Gastroesophageal sphincter (tissue), 4 donors: ENCODE measurements at regions not wholly inside any gene's neighbourhood (a gene's known extent, or its start where the extent isn't known, plus 50 kb on each side); places are given as distances from the start of the nearest gene placed in this dataset.

Source experiments
- ATAC-seq: fragments of 150-250 bp; one replicate; pipeline ENCODE4 v1.9.1; 2016; ENCODE audit warnings: mild to moderate bottlenecking, moderate library complexity
- H3K27ac ChIP-seq, 4 donors: fragments of 200-600 bp; sonication (generic) in 3 of 4; 1 replicate in 3 of 4; 2 replicates in 1 of 4; pipeline ENCODE4 v1.5.1; 2016 to 2019
- H3K27me3 ChIP-seq: fragments of 200-600 bp; sonication (generic); one replicate; pipeline ENCODE4 v1.5.1; 2019
- H3K36me3 ChIP-seq, 2 donors: fragments of 200-600 bp; sonication (generic); one replicate each; pipeline ENCODE4 v1.5.1; 2019; ENCODE audit warnings: control low read depth in 1 of 2
- H3K4me1 ChIP-seq, 3 donors: fragments of 200-600 bp; sonication (generic); 1 replicate in 2 of 3; 2 replicates in 1 of 3; pipeline ENCODE4 v1.5.1; 2016 to 2019; ENCODE audit warnings: control low read depth in 2 of 3
- H3K4me3 ChIP-seq, 2 donors: fragments of 200-600 bp; sonication (generic); one replicate each; pipeline ENCODE4 v1.5.1; 2019; ENCODE audit warnings: mild to moderate bottlenecking in 1 of 2, moderate library complexity in 1 of 2
- H3K9me3 ChIP-seq, 3 donors: fragments of 200-600 bp; sonication (generic); one replicate each; pipeline ENCODE4 v1.5.1; 2017 to 2019; ENCODE audit warnings: control low read depth in 2 of 3
- EP300 ChIP-seq: sonication (generic); formaldehyde crosslinking; IDR thresholded peaks from one replicate; pipeline ENCODE4 v1.6.1; 2017; ENCODE audit warnings: antibody characterized with exemption, mild to moderate bottlenecking
- POLR2A ChIP-seq, 2 donors: fragments of 450-650 bp; IDR thresholded peaks; one replicate each; pipeline ENCODE4 v1.6.1; 2017; ENCODE audit warnings: antibody characterized with exemption in 2 of 2, mild to moderate bottlenecking in 2 of 2, moderate library complexity in 1 of 2
- POLR2AphosphoS5 ChIP-seq: sonication (generic); formaldehyde crosslinking; IDR thresholded peaks from one replicate; pipeline ENCODE4 v1.6.1; 2017; ENCODE audit warnings: antibody characterized with exemption
- WGBS, 2 donors: methylation state at CpG; one replicate each; pipeline ENCODE4 v1.1.5; 2018; ENCODE audit warnings: low coverage in 1 of 2; 5-methylcytosine and 5-hydroxymethylcytosine counted together
- TF ChIP-seq, protein P1 (sequence below), 4 experiments: fragments of 200-600 bp in 2 of 4; fragments of 450-650 bp in 2 of 4; sonication (generic) in 1 of 4; IDR thresholded peaks; one replicate each; pipeline ENCODE4 v1.5.1; 2017 to 2019; ENCODE audit warnings: antibody characterized with exemption in 4 of 4, mild to moderate bottlenecking in 2 of 4, moderate library complexity in 2 of 4

- H3K9me3 ChIP-seq = peaks cover 0 to 7% (median 0%) of the 10 kb centered on the region in 3 donors
- no peaks in the 10 kb centered on the region for H3K27me3 ChIP-seq
- no peak overlapping the region for H3K27ac ChIP-seq
- H3K4me3 ChIP-seq = no peak overlapping the region
- TF ChIP-seq, protein P1, sequence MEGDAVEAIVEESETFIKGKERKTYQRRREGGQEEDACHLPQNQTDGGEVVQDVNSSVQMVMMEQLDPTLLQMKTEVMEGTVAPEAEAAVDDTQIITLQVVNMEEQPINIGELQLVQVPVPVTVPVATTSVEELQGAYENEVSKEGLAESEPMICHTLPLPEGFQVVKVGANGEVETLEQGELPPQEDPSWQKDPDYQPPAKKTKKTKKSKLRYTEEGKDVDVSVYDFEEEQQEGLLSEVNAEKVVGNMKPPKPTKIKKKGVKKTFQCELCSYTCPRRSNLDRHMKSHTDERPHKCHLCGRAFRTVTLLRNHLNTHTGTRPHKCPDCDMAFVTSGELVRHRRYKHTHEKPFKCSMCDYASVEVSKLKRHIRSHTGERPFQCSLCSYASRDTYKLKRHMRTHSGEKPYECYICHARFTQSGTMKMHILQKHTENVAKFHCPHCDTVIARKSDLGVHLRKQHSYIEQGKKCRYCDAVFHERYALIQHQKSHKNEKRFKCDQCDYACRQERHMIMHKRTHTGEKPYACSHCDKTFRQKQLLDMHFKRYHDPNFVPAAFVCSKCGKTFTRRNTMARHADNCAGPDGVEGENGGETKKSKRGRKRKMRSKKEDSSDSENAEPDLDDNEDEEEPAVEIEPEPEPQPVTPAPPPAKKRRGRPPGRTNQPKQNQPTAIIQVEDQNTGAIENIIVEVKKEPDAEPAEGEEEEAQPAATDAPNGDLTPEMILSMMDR (IDR thresholded peaks at IDR 0.05) = no peak
- no peak for TF ChIP-seq POLR2AphosphoS5
- no peak for TF ChIP-seq POLR2A (IDR thresholded peaks at IDR 0.05)
- TF ChIP-seq EP300 = no peak
- no peaks in the 10 kb centered on the region for H3K4me1 ChIP-seq
- 67% methylated on average over 1 of the region's 1 CpG; no CpG with 5 or more reads in 1 of the 2 donors for WGBS, 2 donors
- no peak for ATAC-seq
- no peaks in the 10 kb centered on the region for H3K36me3 ChIP-seq
These were observed 150.4 kb upstream of the RXFP2 start for GRCh38 chr13:31588893-31589292.

DNA sequence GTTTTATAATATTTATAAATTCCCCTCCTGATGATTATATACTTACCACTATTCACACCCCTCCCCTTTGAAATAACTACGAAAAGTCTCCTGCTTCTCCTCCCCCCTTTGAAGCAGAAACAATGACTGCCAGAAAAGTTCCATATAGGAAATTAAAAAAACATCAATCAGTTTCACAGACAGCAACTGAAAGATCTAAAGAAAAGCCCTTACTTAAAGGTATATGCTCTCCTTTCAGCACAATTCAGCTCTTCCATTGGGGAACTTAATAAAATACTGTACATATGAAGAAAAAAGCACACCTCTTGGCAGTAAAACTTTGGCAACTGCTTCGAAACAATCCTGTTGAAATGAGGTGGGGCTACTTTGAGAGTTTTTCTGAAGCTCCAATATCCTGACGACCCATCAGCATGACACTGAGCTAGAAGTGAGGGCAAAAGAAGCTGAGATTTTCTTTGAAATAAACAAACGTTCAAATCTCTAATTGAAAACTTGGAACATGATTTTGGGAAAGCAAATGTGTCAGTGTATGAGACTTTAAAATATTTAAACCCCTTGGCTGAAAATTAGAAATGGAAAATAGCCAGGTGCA is 147.6 kb upstream of the RXFP2 start:
- Histone ChIP-seq H3K27me3 (no peaks in the 10 kb centered on the region), H3K27ac (no peak overlapping the region), H3K4me1 (no peaks in the 10 kb centered on the region), H3K36me3 (no peaks in the 10 kb centered on the region), H3K4me3 (no peak overlapping the region), H3K9me3 (no peaks in the 10 kb centered on the region)
- TF ChIP-seq POLR2A (IDR thresholded peaks at IDR 0.05) = no peak
- TF ChIP-seq, protein P1 (IDR thresholded peaks at IDR 0.05) = no peak
- TF ChIP-seq EP300 = no peak
- no peak for TF ChIP-seq POLR2AphosphoS5
- ATAC-seq = no peak
- 8 to 17% methylated on average over 2 to 4 of the region's 4 CpGs for WGBS, 2 donors

- Histone ChIP-seq H3K27ac (no peak overlapping the region), H3K27me3 (no peaks in the 10 kb centered on the region), H3K4me1 (no peaks in the 10 kb centered on the region), H3K36me3 (no peaks in the 10 kb centered on the region), H3K9me3 (no peaks in the 10 kb centered on the region), H3K4me3 (no peak overlapping the region)
- TF ChIP-seq POLR2AphosphoS5 (no peak), POLR2A (IDR thresholded peaks at IDR 0.05) (no peak), EP300 (no peak)
- TF ChIP-seq, protein P1 (IDR thresholded peaks at IDR 0.05) = no peak
- no peak for ATAC-seq
- 92 to 96% methylated on average over 4 of the region's 5 CpGs for WGBS, 2 donors
These were observed 145.3 kb upstream of the RXFP2 start for GRCh38 chr13:31594056-31594455.

- 40 to 61% methylated on average over 2 of the region's 2 CpGs for WGBS, 2 donors
- no peak for ATAC-seq
- no peak for TF ChIP-seq POLR2A (IDR thresholded peaks at IDR 0.05)
- TF ChIP-seq, protein P1 (IDR thresholded peaks at IDR 0.05) = no peak
- no peak for TF ChIP-seq EP300
- no peak for TF ChIP-seq POLR2AphosphoS5
These were observed 143.8 kb upstream of the RXFP2 start for GRCh38 chr13:31595563-31595962.

GRCh38 chr13:31598990-31599389 is 140.3 kb upstream of the RXFP2 start:
- H3K27me3 ChIP-seq = no peaks in the 10 kb centered on the region
- H3K4me3 ChIP-seq = no peak overlapping the region
- WGBS, 2 donors = 82 to 88% methylated on average over 2 to 3 of the region's 3 CpGs
- H3K27ac ChIP-seq = no peak overlapping the region
- no peaks in the 10 kb centered on the region for H3K36me3 ChIP-seq
- no peaks in the 10 kb centered on the region for H3K9me3 ChIP-seq
- no peaks in the 10 kb centered on the region for H3K4me1 ChIP-seq
- no peak for ATAC-seq
- no peak for TF ChIP-seq POLR2A (IDR thresholded peaks at IDR 0.05)

More at GRCh38 chr13:31595563-31595962, 143.8 kb upstream of the RXFP2 start:
- Histone ChIP-seq H3K4me1 (no peaks in the 10 kb centered on the region), H3K36me3 (no peaks in the 10 kb centered on the region), H3K27ac (no peak overlapping the region), H3K9me3 (no peaks in the 10 kb centered on the region), H3K4me3 (no peak overlapping the region), H3K27me3 (no peaks in the 10 kb centered on the region)
